ENCODE measurements at regions not wholly inside any gene's neighbourhood (a gene's known extent, or its start where the extent isn't known, plus 50 kb on each side); places are given as distances from the start of the nearest gene placed in this dataset.
"Not testable (repeated sequence)": the region's sequence is repeated elsewhere in the genome, so short reads cannot be mapped to it uniquely, and the experiment has no call there.

DNA sequence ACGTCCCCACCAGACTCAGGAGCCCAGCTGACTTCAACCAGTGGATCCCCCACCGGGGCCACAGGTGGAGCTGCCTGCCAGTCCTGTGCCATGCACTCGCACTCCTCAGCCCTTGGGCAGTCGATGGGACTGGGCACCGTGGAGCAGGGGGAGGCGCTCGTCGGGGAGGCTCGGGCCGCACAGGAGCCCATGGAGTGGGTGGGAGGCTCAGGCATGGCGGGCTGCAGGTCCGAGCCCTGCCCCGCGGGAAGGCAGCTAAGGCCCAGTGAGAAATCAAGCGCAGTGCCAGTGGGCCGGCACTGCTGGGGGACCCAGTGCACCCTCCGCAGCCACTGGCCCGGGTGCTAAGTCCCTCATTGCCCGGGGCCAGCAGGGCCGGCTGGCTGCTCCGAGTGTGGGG is 52.3 kb upstream of the LRRC30 start:
- DNase-seq (ENCODE audit: low read depth): not testable (repeated sequence)

DNA sequence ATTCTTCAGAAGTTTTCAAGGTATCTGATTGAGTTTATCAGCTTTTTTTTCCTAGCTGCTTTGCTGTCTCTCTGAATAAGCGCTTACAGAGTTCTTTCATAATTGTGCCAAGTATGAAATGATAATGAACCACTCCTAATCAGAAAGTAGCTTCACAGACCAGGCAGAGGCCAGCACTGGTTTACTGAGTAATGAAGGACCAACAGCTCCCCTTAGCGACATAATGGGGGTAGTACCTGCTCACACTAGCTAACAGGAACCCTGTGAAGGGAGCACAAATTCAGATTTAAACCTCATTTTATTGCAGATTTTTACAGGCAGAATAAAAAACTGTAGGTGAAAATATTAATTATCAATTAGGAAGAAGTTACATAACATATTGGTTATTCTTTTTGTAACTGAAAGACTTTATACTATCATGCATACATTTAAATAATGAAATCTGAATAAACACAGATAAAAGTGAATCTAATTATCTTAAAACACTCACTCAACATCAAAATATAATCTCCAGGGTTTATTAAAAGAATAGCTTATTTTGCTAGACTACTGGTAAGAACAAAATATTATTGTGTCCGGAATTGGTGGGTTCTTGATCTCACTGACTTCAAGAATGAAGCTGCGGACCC is 53.7 kb upstream of the LRRC30 start:
- DNase-seq (ENCODE audit: low read depth): peak; percentile 39

GRCh38 chr18:7174344-7175095 is 56.4 kb upstream of the LRRC30 start:
- DNase-seq (ENCODE audit: low read depth): no peak

- no peak for DNase-seq (ENCODE audit: low read depth)
Observed at GRCh38 chr18:7173216-7173615, 55.6 kb upstream of the LAMA1 start.

- DNase-seq (ENCODE audit: low read depth): no peak
Observed at GRCh38 chr18:7172611-7173010, 55.0 kb upstream of the LAMA1 start.

- DNase-seq (ENCODE audit: low read depth): no peak
Observed at GRCh38 chr18:7170292-7170691, 52.7 kb upstream of the LAMA1 start.

DNA sequence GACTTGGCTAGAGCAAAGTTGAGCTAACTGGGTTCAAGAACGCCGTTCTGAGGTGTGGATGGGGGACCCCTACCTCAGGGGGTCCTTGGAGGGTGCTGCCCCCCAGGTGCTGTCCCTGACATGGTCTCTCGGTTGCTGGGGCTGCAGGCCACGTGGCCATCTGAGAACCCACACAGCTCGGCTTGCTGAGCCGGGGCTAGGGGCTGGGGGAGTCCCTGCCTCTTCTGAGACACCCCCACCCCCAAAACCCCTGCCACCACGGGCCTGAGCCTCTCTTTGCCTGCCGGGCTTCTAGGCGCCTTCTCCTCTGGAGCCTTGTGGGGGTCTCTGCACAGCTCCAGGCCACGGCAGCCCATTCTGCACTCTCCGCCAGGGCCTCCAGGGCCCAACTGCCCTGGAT is 52.0 kb upstream of the LAMA1 start:
- no peak for DNase-seq (ENCODE audit: low read depth)

DNA sequence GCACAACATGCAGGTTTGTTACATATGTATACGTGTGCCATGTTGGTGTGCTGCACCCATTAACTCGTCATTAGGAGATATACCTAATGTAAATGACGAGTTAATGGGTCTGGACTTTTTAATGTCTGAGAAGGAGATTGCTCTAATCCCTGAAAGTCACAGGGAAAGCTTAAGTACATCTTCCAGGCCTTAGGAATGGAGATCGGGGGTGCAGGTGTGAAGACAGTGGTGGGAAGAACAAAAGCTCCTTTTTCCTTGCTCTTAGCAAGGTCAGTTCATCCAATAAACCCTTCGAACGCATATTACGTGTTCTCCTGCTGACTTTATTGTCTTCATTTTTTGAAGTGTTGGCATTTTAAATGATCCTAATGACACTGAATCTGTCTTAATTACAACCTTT is 50.8 kb upstream of the LAMA1 start:
- DNase-seq (ENCODE audit: low read depth): no peak
